Gastroesophageal sphincter (tissue), 3 donors: ENCODE measurements at regions not wholly inside any gene's neighbourhood (a gene's known extent, or its start where the extent isn't known, plus 50 kb on each side); places are given as distances from the start of the nearest gene placed in this dataset.

Source experiments
- CTCF ChIP-seq, 4 experiments: fragments of 200-600 bp in 2 of 4; fragments of 450-650 bp in 2 of 4; sonication (generic) in 1 of 4; IDR thresholded peaks; one replicate each; pipeline ENCODE4 v1.5.1; 2017 to 2019; ENCODE audit warnings: antibody characterized with exemption in 4 of 4, mild to moderate bottlenecking in 2 of 4, moderate library complexity in 2 of 4
- POLR2A ChIP-seq, 2 donors: fragments of 450-650 bp; IDR thresholded peaks; one replicate each; pipeline ENCODE4 v1.6.1; 2017; ENCODE audit warnings: antibody characterized with exemption in 2 of 2, mild to moderate bottlenecking in 2 of 2, moderate library complexity in 1 of 2

GRCh38 chr6:165817771-165818170, 154.7 kb upstream of the PDE10A start:
- no peak for TF ChIP-seq CTCF (IDR thresholded peaks at IDR 0.05)
- no peak for TF ChIP-seq POLR2A (IDR thresholded peaks at IDR 0.05)
